Activated CD4-positive, alpha-beta T cell treated with anti-CD3 and anti-CD28 coated beads for 48 hours (primary cell): ENCODE measurements at regions not wholly inside any gene's neighbourhood (a gene's known extent, or its start where the extent isn't known, plus 50 kb on each side); places are given as distances from the start of the nearest gene placed in this dataset.

Source experiments
- DNase-seq: peaks from one replicate; pipeline ENCODE4 v3.0.0-alpha.2; 2020

GRCh38 chr5:93158841-93159240 is 422.2 kb downstream of the NR2F1-AS1 start:
- no peak for DNase-seq

DNA sequence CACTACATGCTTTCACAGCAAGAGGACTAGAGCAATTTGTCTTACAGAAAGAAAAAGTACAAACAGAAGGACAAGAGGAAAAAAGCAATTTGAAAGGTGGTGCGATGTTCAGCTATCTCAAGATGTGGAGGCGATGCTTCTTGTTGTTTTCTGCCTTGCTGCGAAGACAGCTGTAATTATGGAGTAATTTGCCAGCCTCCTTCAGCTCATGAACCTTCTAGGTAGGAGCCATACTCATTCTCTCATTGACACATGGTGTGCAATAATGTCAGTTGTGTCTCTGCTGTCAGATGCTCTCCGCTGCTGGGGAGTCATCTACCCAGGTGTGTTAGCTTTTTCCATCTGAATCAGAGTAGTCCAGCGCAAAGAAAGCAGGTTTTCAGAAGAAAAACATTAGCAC is 424.5 kb downstream of the NR2F1-AS1 start:
- DNase-seq = no peak

DNA sequence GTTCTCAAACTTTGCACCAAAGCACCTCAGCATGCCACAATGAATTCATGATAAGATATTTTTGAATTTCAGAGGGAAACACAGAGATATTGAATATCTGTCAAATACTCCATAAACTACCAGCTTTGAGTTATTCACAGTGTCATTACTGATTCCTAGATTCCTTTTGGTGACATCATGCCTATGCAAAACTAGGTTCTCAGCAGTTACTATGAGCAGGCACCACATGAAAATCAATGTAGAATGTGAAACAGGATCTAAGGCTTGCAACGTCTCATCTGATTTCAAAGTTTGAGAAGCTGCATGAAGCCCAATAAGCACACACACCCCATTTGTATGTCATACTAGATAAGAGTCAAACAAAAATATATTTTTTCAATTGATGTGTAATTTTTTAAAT is 426.5 kb downstream of the NR2F1-AS1 start:
- no peak for DNase-seq

DNA sequence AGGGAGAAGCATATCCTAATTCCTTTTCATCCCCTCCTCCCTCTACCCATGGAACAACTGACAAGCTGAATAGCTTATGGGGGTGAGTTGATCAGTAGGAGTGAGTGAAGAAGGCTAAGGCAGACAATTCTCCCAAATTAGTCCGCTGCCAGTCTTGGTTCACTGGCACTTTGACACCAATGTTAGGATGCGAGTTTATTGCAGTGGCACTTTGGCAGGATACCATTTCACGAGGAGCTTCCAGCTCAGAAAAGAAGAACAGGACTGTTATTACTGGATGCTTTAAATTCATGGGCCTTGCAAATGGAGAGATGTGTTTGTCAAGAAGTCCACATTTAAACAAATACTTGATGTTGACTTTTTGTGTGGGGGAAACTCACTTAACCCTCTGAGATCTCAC is 427.6 kb downstream of the NR2F1-AS1 start:
- no peak for DNase-seq

DNA sequence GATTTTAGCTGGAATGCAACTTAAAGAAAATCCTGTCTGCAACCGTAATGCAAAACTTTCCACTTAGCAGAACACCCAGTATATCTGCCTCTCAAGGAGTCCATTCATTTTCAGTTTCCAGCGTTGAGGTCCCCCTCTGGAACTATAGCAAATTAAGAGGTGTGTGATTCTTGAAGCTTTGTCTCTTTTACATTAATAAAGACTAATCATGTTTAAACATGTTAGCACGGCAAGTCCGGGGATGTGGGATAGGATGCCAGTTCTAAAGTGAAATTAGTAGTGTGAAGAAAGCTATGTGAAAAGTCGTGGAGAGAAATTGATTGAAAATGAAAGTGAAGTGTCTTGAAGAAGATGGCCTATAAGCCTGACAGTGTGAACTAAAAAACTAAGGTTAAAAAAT is 429.1 kb downstream of the NR2F1-AS1 start:
- DNase-seq = no peak

- DNase-seq = no peak
These were observed 429.9 kb downstream of the NR2F1-AS1 start for GRCh38 chr5:93151121-93151520.

- DNase-seq = no peak
These were observed 430.6 kb downstream of the NR2F1-AS1 start for GRCh38 chr5:93150311-93151012.

GRCh38 chr5:93145767-93146166 is 435.3 kb downstream of the NR2F1-AS1 start:
- no peak for DNase-seq

- DNase-seq = no peak
These were observed 436.0 kb downstream of the NR2F1-AS1 start for GRCh38 chr5:93145019-93145418.

- no peak for DNase-seq
These were observed 439.1 kb downstream of the NR2F1-AS1 start for GRCh38 chr5:93141969-93142368.

GRCh38 chr5:93130624-93131490 is 450.2 kb downstream of the NR2F1-AS1 start:
- no peak for DNase-seq

DNA sequence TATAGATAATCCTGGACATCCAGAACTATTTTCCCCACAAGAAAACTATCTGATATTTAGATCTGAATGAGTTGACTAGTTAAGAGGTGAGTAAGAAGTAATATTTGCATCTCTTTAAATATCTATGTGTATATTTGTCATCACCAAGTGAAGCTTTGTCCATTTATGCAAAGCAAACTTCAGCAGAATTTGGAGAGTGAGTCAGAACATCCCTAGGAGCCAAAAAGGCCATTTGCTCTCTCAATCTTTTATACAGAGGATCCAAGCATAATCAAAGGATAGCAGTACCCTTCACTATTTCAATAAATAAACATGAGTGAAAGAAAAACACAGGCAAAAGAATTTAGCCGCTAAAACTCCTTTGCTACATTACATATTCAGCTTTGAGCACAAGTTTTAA is 454.4 kb downstream of the NR2F1-AS1 start:
- no peak for DNase-seq

DNA sequence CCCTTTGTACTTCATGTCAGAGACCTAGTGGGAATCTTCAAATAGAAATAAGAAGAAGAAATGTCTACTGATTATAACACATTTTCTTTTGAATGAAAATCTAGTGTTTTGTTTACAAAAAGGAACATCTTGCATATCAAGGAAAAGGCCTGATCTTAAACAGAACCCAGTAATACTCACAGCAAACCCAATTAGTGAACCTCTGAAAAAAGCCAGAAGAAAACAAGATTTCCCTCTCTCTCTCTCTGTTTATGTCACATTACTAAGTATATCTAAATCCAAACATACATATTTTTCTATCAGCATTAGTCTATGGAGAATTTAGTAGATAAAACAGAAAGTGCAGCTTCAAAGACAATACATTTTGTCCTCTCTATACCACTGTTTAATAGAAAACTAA is 457.9 kb downstream of the NR2F1-AS1 start:
- DNase-seq = no peak

DNA sequence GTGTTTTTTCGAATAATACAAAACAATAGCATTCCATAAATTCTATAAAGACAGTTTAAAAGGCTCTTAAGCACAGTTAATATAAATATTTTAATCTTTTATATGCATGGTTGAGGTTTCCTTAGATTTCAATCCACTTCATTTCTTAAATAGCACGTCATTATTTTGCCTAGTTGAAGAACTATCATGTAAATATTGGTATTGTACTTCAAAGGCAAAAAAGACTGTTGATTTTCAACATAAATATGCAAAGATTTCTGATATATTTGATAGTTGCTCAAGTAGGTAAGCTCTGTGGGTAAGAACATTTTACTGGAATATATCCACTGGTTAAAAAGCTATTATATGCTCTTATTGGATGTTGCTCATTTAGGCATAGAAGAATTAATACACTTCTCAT is 458.6 kb downstream of the NR2F1-AS1 start:
- DNase-seq = no peak

DNA sequence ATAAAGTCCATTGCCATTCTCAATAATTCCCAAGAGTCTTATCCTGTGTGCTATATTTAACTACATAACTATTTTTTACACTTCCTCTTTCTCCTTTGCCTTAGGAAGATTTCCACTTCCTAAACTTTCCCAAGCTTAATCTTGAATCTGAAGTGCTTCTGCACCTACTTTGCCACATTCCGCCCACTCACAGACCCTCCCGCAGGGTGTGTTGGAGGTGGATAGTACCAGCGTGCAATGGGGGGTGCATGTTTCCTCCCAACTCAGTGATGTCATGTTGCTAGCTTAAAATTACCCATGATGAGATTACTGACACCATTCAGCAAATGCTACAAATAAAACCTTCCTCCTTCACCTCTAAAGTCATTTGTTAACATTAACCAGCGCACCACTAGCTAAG is 460.2 kb downstream of the NR2F1-AS1 start:
- DNase-seq = no peak

DNA sequence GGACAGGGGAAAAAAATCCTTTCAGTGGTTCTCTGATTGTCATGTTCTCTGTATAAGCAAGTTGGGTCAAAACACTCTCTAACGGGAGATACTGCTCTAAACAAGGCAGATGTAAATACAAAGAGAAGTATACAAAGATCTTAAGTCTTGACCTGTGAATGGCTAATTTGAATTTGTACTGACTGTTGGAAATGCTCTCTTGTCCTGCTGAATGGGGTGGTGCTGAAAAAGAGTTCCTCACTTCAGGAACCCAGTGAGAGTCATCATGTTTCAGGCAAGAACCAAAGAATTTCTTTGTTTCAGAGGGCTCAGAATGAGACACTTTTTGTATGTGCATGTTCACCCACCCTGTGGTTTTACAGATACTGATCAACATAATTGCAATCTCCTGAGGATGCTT is 461.0 kb downstream of the NR2F1-AS1 start:
- DNase-seq = no peak

GRCh38 chr5:93117751-93118531 is 463.1 kb downstream of the NR2F1-AS1 start:
- DNase-seq = no peak

GRCh38 chr5:93107805-93108520 is 473.1 kb downstream of the NR2F1-AS1 start:
- no peak for DNase-seq

DNA sequence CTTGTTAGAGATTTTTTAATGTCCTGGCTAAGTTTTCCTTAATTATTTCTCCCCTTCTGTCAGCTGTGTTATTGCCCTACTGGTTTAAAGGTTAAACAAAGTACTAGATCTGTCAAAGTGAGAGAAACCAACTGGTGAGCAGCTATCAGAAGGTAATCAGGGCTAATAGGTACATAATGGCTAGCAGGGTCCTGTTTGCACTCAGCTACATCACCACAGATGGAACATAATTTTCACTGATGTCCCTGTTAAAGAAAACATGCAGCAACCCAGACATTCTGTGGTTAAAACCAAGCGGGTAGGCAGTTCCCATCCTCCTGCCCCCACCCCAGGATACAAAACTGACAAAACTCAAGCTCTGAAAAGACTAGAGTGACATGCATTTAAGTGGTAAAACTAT is 473.9 kb downstream of the NR2F1-AS1 start:
- no peak for DNase-seq

DNA sequence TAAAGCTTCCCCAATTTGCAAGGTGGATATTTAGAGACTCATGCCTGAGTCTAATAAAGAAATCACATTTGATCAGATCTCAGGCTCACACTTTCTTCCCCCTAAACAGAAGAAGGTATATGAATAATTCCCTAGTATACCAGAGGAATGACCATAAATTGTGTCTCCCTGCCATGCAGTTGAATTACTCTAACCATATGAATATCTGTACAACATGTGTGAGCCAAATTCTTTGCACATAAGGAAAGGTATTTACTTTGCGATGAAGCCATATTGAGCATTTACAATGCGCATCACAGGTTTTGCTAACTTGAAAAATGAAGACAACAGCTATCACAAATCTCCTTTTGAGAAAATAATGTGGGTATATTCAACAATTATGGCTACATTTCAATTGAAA is 479.4 kb downstream of the NR2F1-AS1 start:
- no peak for DNase-seq

- DNase-seq = no peak
These were observed 480.0 kb downstream of the NR2F1-AS1 start for GRCh38 chr5:93100976-93101375.

- DNase-seq = no peak
These were observed 480.6 kb downstream of the NR2F1-AS1 start for GRCh38 chr5:93100428-93100827.

- no peak for DNase-seq
These were observed 481.1 kb downstream of the NR2F1-AS1 start for GRCh38 chr5:93099902-93100347.
